ENCODE measurements at regions not wholly inside any gene's neighbourhood (a gene's known extent, or its start where the extent isn't known, plus 50 kb on each side); places are given as distances from the start of the nearest gene placed in this dataset.

- Histone ChIP-seq H3K9me3 (ENCODE audit: control insufficient read depth in 1 of 2, insufficient read depth in 1 of 2, low read depth in 1 of 2, low read length in 2 of 2) (no peaks in the 10 kb centered on the region), H3K4me3 (replicated peaks in 1 of 2; ENCODE audit: low read depth in 1 of 2, low read length in 2 of 2) (no peak overlapping the region), H3K27ac (ENCODE audit: low read depth, low read length) (no peak overlapping the region), H3K4me1 (ENCODE audit: control insufficient read depth in 1 of 2, insufficient read depth in 2 of 2, low read length in 2 of 2) (no peaks in the 10 kb centered on the region), H3K9ac (ENCODE audit: low read length) (no peak overlapping the region), H3K79me2 (ENCODE audit: insufficient read depth, low read length) (no peaks in the 10 kb centered on the region), H3K36me3 (ENCODE audit: control insufficient read depth in 1 of 2, insufficient read depth in 2 of 2, low read length in 2 of 2) (no peaks in the 10 kb centered on the region), H3K27me3 (ENCODE audit: insufficient read depth, low read length) (no peaks in the 10 kb centered on the region), H3K4me2 (ENCODE audit: low read length) (no peak overlapping the region), H2AFZ (ENCODE audit: low read depth, low read length, poor library complexity, severe bottlenecking) (no peak overlapping the region), H3K9me2 (ENCODE audit: insufficient read depth) (no peaks in the 10 kb centered on the region), H4K20me1 (ENCODE audit: insufficient read depth) (no peaks in the 10 kb centered on the region)
- DNase-seq (ENCODE audit: low read depth, low spot score): no peak
- ChIA-PET POLR2A (no interaction called here), RAD21 (ENCODE audit: low non-redundant PET in 1 of 2, low total read pairs in 2 of 2, uncharacterized antibody in 2 of 2, unreplicated experiment in 2 of 2) (no interaction called here), CTCF (no interaction called here)
- intact Hi-C loops (cut with micrococcal nuclease): no loop called here
- ATAC-seq: no peak
- TF ChIP-seq EZH2 (IDR thresholded peaks at IDR 0.05) (no peak), TCF7L2 (IDR thresholded peaks at IDR 0.05; ENCODE audit: borderline replicate concordance, extremely low read depth, insufficient read depth, insufficient read length) (no peak), JUND (IDR thresholded peaks at IDR 0.05) (no peak), RAD21 (IDR thresholded peaks at IDR 0.05; ENCODE audit: low read depth) (no peak), SIN3A (IDR thresholded peaks at IDR 0.05; ENCODE audit: low read depth) (no peak), FOSL1 (IDR thresholded peaks at IDR 0.05; ENCODE audit: low read depth) (no peak), CTCF (IDR thresholded peaks at IDR 0.05 in 2 of 3, conservative IDR thresholded peaks at IDR 0.05 in 1 of 3; ENCODE audit: borderline replicate concordance in 1 of 3, insufficient read depth in 1 of 3, low read depth in 2 of 3, low read length in 2 of 3) (no peak), ZFX (IDR thresholded peaks at IDR 0.05) (no peak)
- no TSS peak for BruUV-seq (replicated peaks)
Observed at GRCh38 chr11:70883973-70884623, 368.3 kb downstream of the SHANK2 start.
